Stomach smooth muscle (tissue), 2 donors: ENCODE measurements at regions not wholly inside any gene's neighbourhood (a gene's known extent, or its start where the extent isn't known, plus 50 kb on each side); places are given as distances from the start of the nearest gene placed in this dataset.
"Not testable (repeated sequence)": the region's sequence is repeated elsewhere in the genome, so short reads cannot be mapped to it uniquely, and the experiment has no call there.

Experiments
- H3K27ac ChIP-seq: one replicate; pipeline ENCODE4 v1.7.0; 2013; ENCODE audit warnings: mild to moderate bottlenecking, low read length, inconsistent platforms
- H3K27me3 ChIP-seq, 2 donors: one replicate each; pipeline ENCODE4 v1.7.0; 2013; ENCODE audit warnings: low read length in 2 of 2; ENCODE audit not compliant: insufficient read depth in 2 of 2, control insufficient read depth in 1 of 2
- H3K36me3 ChIP-seq, 2 donors: one replicate each; pipeline ENCODE4 v1.7.0; 2013; ENCODE audit warnings: low read length in 2 of 2; ENCODE audit not compliant: control insufficient read depth in 2 of 2, insufficient read depth in 2 of 2
- H3K4me1 ChIP-seq: one replicate; pipeline ENCODE4 v1.7.0; 2013; ENCODE audit warnings: low read length; ENCODE audit not compliant: control insufficient read depth, insufficient read depth
- H3K4me3 ChIP-seq, 2 donors: one replicate each; pipeline ENCODE4 v1.7.0; 2013; ENCODE audit warnings: low read length in 2 of 2
- H3K9ac ChIP-seq, 2 donors: one replicate each; pipeline ENCODE4 v1.7.0; 2013; ENCODE audit warnings: low read length in 2 of 2, mild to moderate bottlenecking in 1 of 2
- H3K9me3 ChIP-seq, 2 donors: one replicate each; pipeline ENCODE4 v1.7.0; 2013; ENCODE audit warnings: low read length in 2 of 2; ENCODE audit not compliant: control insufficient read depth in 2 of 2
- donor health status: healthy.
- donor health status: Pancreatic carcinoma.

DNA sequence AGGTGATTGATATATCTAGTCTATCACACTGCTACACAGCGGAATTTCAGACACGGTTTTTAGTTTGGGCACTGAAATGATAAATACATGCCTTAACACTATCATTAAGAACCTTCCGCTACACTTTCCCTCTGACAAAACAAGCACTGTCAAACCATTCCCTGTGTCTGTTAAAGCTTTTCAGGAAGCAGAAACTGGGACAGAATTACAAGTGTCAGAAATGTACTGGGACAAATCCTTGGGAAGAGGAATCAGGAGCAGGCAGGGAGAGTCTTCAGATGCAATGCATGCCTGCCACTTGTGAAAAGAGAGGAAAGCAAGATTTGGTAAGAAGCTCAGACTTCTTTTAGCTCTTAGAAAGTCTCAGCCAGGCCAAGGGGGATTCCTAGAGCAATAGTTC is 196.8 kb upstream of the PTPRZ1 start:
- no peaks in the 10 kb centered on the region for H3K36me3 ChIP-seq
- H3K27me3 ChIP-seq = no peaks in the 10 kb centered on the region
- H3K9me3 ChIP-seq = no peaks in the 10 kb centered on the region
- H3K4me1 ChIP-seq = no peaks in the 10 kb centered on the region
- H3K27ac ChIP-seq = no peak overlapping the region
- H3K4me3 ChIP-seq = no peak overlapping the region
- no peak overlapping the region for H3K9ac ChIP-seq

GRCh38 chr7:121674455-121674854 is 198.5 kb upstream of the PTPRZ1 start:
- H3K9ac ChIP-seq, H3K4me3 ChIP-seq, H3K27ac ChIP-seq, H3K36me3 ChIP-seq, H3K27me3 ChIP-seq, H3K4me1 ChIP-seq, H3K9me3 ChIP-seq: not testable (repeated sequence)

DNA sequence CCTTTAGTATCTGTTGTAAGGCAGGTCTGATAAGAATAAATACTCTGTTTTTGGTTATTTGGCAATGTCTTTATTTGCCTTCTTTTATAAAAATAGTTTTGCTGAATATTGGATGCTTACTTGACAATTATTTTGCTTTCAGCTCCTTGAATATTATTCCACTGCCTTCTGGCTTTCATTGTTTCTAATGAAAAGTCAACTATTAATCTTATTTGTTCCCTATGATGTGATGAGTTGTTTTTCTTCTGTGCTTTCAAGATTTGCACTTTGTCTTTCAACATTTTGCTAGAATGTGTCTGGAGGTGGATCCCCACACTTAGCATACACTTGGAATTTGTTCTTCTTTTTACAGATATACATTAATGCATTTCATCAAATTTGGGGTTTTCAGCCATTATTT is 203.8 kb upstream of the PTPRZ1 start:
- Histone ChIP-seq H3K27me3 (no peaks in the 10 kb centered on the region), H3K9me3 (no peaks in the 10 kb centered on the region), H3K9ac (no peak overlapping the region), H3K4me1 (no peaks in the 10 kb centered on the region), H3K36me3 (no peaks in the 10 kb centered on the region), H3K27ac (no peak overlapping the region), H3K4me3 (no peak overlapping the region)

DNA sequence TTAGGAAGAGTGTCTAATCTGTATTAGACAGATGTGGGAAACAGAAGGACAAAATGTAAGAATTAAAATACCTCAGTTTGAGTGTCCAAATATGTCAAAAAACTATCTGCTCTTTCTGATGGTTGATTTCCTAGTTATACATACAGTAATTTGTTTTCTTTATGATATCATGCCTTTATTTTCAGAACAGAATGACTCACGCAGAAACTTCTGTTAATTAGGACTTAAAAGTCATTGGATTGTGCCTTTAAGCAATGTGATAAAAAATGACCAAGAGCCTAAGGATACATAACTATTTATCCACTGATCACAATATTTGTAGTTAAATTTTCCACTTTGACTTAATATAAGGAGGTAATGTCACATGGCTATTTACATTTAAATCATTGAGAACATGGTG is 206.7 kb upstream of the PTPRZ1 start:
- Histone ChIP-seq H3K27ac (no peak overlapping the region), H3K36me3 (no peaks in the 10 kb centered on the region), H3K4me3 (no peak overlapping the region), H3K4me1 (no peaks in the 10 kb centered on the region), H3K27me3 (no peaks in the 10 kb centered on the region), H3K9ac (no peak overlapping the region), H3K9me3 (no peaks in the 10 kb centered on the region)

GRCh38 chr7:121643320-121643719 is 229.6 kb upstream of the PTPRZ1 start:
- Histone ChIP-seq H3K27ac (no peak overlapping the region), H3K9ac (no peak overlapping the region), H3K4me1 (no peaks in the 10 kb centered on the region), H3K36me3 (no peaks in the 10 kb centered on the region), H3K4me3 (no peak overlapping the region), H3K9me3 (no peaks in the 10 kb centered on the region), H3K27me3 (no peaks in the 10 kb centered on the region)

- Histone ChIP-seq H3K9ac (no peak overlapping the region), H3K9me3 (no peaks in the 10 kb centered on the region)
These were observed 233.3 kb upstream of the PTPRZ1 start for GRCh38 chr7:121639705-121640104.

GRCh38 chr7:121638286-121638685 is 234.7 kb upstream of the PTPRZ1 start:
- H3K27me3 ChIP-seq = no peaks in the 10 kb centered on the region
- no peak overlapping the region for H3K4me3 ChIP-seq
- no peak overlapping the region for H3K9ac ChIP-seq
- H3K9me3 ChIP-seq = no peaks in the 10 kb centered on the region
- H3K36me3 ChIP-seq = no peaks in the 10 kb centered on the region
- H3K4me1 ChIP-seq = no peaks in the 10 kb centered on the region
- no peak overlapping the region for H3K27ac ChIP-seq

More at GRCh38 chr7:121639705-121640104, 233.3 kb upstream of the PTPRZ1 start:
- H3K36me3 ChIP-seq = no peaks in the 10 kb centered on the region
- H3K4me1 ChIP-seq = no peaks in the 10 kb centered on the region
- H3K27me3 ChIP-seq = no peaks in the 10 kb centered on the region
- H3K27ac ChIP-seq = no peak overlapping the region
- H3K4me3 ChIP-seq = no peak overlapping the region

DNA sequence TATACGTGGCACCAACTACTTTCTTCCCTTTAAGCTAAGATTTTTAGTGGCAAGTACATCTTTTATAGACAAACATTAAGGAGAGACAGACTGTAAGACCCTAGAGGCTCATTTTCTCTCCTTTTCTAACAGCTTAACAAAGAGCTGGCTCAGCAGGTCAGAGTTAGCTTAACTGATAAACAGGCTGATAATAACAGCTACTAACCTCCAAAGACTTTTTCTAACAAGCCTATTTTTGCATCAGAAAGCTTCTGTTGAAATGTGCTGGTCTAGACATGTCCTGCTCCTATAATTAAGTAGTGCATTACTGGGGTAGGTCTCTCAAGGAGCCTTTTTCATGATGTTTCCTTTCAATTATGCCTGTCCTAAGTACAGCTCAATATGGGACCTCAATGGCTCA is 238.2 kb upstream of the FAM3C start:
- Histone ChIP-seq H3K9me3 (no peaks in the 10 kb centered on the region), H3K9ac (no peak overlapping the region), H3K4me3 (no peak overlapping the region), H3K36me3 (no peaks in the 10 kb centered on the region), H3K27me3 (no peaks in the 10 kb centered on the region), H3K27ac (no peak overlapping the region), H3K4me1 (no peaks in the 10 kb centered on the region)

DNA sequence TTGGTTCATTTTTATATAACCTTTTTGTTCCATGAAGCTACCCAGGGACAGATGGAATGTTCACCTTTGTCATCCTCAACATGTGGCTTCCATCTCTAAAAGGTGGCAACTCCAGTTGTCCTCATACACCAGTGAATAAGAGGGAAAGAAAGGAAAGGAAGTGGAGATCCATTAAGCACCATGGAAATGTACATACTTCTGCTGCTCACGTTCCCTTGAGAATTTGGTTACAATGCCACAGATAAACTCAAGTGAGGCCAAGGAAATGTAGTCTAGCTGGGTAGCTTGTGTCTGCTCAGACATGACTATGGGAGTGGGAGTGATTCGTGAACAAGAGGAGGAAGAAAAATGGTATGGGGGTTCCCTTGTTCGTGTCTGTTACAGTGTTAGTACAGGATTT is 237.1 kb upstream of the FAM3C start:
- no peak overlapping the region for H3K9ac ChIP-seq
- no peaks in the 10 kb centered on the region for H3K27me3 ChIP-seq
- no peaks in the 10 kb centered on the region for H3K4me1 ChIP-seq
- no peak overlapping the region for H3K27ac ChIP-seq
- no peaks in the 10 kb centered on the region for H3K36me3 ChIP-seq
- no peak overlapping the region for H3K4me3 ChIP-seq
- no peaks in the 10 kb centered on the region for H3K9me3 ChIP-seq

DNA sequence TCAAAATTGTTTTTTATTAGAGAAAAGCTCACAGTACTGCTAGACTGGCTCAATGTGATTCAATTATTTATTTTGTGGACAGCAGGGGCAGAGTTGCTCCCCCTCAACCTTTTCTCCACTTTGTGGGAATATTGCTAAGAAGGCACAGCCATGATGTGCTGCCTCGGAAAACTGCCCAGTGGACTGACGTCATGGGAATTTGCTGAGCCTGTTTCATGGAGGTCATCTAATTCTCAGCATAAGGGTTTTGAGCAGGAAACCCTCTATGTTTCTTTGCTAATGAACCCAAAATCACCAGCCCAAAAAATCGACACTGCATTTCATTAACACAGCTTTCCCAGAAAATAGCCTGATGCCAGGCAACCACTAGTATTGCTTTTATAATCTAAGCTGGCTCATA is 228.8 kb upstream of the FAM3C start:
- Histone ChIP-seq H3K27me3 (no peaks in the 10 kb centered on the region), H3K9me3 (no peaks in the 10 kb centered on the region), H3K4me3 (no peak overlapping the region), H3K9ac (no peak overlapping the region), H3K36me3 (no peaks in the 10 kb centered on the region), H3K4me1 (no peaks in the 10 kb centered on the region), H3K27ac (no peak overlapping the region)

DNA sequence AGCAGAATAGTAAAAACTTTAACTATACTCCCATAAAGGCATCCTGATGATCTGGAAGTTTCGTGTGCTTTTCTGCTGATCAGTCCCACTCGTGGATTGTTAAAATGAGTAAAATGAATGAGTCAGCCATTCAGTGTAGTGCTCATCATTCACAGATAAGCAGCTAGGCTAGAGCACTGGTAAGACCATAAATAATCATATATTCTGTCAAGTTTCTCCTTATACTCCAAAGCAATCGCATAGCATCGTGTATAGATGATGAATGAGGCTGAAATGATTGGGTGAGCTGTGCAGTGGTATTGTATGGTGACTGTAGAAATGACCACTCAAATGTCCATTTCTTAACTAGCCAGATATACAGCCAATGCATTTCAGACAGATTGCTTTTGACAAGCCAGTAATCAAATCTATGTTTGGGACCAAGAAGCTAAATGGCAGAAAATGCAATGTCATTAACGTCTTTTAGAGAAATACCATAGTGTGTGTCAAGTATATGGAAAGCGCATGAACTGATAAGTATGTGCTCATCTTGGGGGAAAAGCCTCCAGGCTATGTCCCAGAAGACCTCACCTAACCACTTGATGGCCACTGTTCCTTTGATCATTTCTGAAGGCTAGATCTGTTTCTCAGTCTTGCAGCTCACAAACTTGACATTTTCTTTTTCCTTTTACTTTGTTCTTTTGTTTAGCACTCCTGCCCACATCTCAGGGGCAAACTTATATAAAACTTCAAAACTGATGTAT is 227.2 kb upstream of the FAM3C start:
- Histone ChIP-seq H3K9me3 (no peaks in the 10 kb centered on the region), H3K27me3 (no peaks in the 10 kb centered on the region), H3K36me3 (no peaks in the 10 kb centered on the region), H3K4me3 (no peak overlapping the region), H3K4me1 (no peaks in the 10 kb centered on the region), H3K27ac (no peak overlapping the region), H3K9ac (no peak overlapping the region)
